ENCODE measurements at regions not wholly inside any gene's neighbourhood (a gene's known extent, or its start where the extent isn't known, plus 50 kb on each side); places are given as distances from the start of the nearest gene placed in this dataset.

- TF ChIP-seq CTCF (IDR thresholded peaks at IDR 0.05; ENCODE audit: poor library complexity, severe bottlenecking) (no peak), POLR2AphosphoS5 (IDR thresholded peaks at IDR 0.05) (no peak), EZH2 (IDR thresholded peaks at IDR 0.05; ENCODE audit: borderline replicate concordance, insufficient read depth, low read length, poor library complexity, severe bottlenecking) (no peak), REST (IDR thresholded peaks at IDR 0.05; ENCODE audit: borderline replicate concordance) (no peak), TAF1 (IDR thresholded peaks at IDR 0.05; ENCODE audit: low read depth) (no peak), RAD21 (conservative IDR thresholded peaks at IDR 0.05) (no peak)
These were observed 109.8 kb downstream of the SPATA18 start for GRCh38 chr4:52160859-52161258.

Data from neural cell (in vitro differentiated cells).